Caco-2 (cell line): ENCODE measurements at regions not wholly inside any gene's neighbourhood (a gene's known extent, or its start where the extent isn't known, plus 50 kb on each side); places are given as distances from the start of the nearest gene placed in this dataset.

Source experiments
- BruUV-seq: library from RNA; stranded (reverse); fragments of 400-500 nt; replicated peaks from 2 replicates; lab custom pipeline; 2021; lab: Mats Ljungman, UMichigan
- CTCF ChIA-PET: fragments of 300-600 bp; sonication (Branson Sonifier 250); formaldehyde crosslinking; loops from one replicate; lab custom pipeline; 2022; ENCODE audit warnings: antibody characterized with exemption; lab: Charles Lee
- POLR2A ChIA-PET: fragments of 300-600 bp; sonication (Branson Sonifier 250); formaldehyde crosslinking; loops from one replicate; lab custom pipeline; 2022; ENCODE audit warnings: antibody characterized with exemption; lab: Charles Lee
- DNase-seq, 2 experiments: peaks; one replicate each; pipeline versions ENCODE4 v3.0.0 to v3.0.0-alpha.2; 2020 to 2022
- H3K27me3 ChIP-seq: replicated peaks from 2 replicates; pipeline ENCODE4 v1.6.0; 2011; ENCODE audit warnings: low read length; ENCODE audit not compliant: control insufficient read depth, insufficient read depth
- H3K36me3 ChIP-seq: 2 replicates; pipeline ENCODE4 v1.5.1; 2011; ENCODE audit warnings: low read length; ENCODE audit not compliant: control insufficient read depth, insufficient read depth
- H3K4me1 ChIP-seq: fragments of 250-450 bp; sonication (Bioruptor Pico); 2 replicates; pipeline ENCODE4 v1.5.1; 2020; ENCODE audit warnings: mild to moderate bottlenecking
- H3K4me3 ChIP-seq: 2 replicates; pipeline ENCODE4 v1.5.1; 2011; ENCODE audit warnings: low read depth, mild to moderate bottlenecking, control low read depth, low read length
- H3K9me3 ChIP-seq: fragments of 250-450 bp; sonication (Bioruptor Pico); 2 replicates; pipeline ENCODE4 v1.5.1; 2020; ENCODE audit warnings: mild to moderate bottlenecking, moderate library complexity
- H3K27ac Mint-ChIP-seq: one replicate; pipeline ENCODE4 v1.8.0; 2022; ENCODE audit warnings: mixed read lengths; ENCODE audit not compliant: unreplicated experiment
- H3K27me3 Mint-ChIP-seq: one replicate; pipeline ENCODE4 v1.8.0; 2022; ENCODE audit warnings: mixed read lengths; ENCODE audit not compliant: insufficient read depth, unreplicated experiment
- H3K36me3 Mint-ChIP-seq: one replicate; pipeline ENCODE4 v1.8.0; 2022; ENCODE audit warnings: mild to moderate bottlenecking, mixed read lengths; ENCODE audit not compliant: insufficient read depth, unreplicated experiment
- H3K4me1 Mint-ChIP-seq: one replicate; pipeline ENCODE4 v1.8.0; 2022; ENCODE audit warnings: low read depth, mixed read lengths; ENCODE audit not compliant: unreplicated experiment
- H3K4me3 Mint-ChIP-seq: one replicate; pipeline ENCODE4 v1.8.0; 2022; ENCODE audit warnings: mild to moderate bottlenecking, moderate library complexity, mixed read lengths; ENCODE audit not compliant: unreplicated experiment
- H3K9me3 Mint-ChIP-seq: one replicate; pipeline ENCODE4 v1.8.0; 2022; ENCODE audit warnings: mixed read lengths; ENCODE audit not compliant: unreplicated experiment
- intact Hi-C: fragments of 100-400 bp; cut with micrococcal nuclease; formaldehyde crosslinking; loops from one replicate; pipeline ENCODE4 v1.10.0; 2022; ENCODE audit not compliant: unreplicated experiment
- TF ChIP-seq, protein P1 (sequence below), 2 experiments: fragments of 200-600 bp in 1 of 2; IDR thresholded peaks; 1 replicate in 1 of 2; 2 replicates in 1 of 2; pipeline versions ENCODE4 v1.5.1 to v1.8.0; 2011 to 2022; ENCODE audit warnings: antibody characterized with exemption in 1 of 2, control low read depth in 1 of 2, inconsistent platforms in 1 of 2, low read depth in 1 of 2, low read length in 1 of 2, mild to moderate bottlenecking in 1 of 2, moderate library complexity in 1 of 2; ENCODE audit not compliant: insufficient read depth in 1 of 2, severe bottlenecking in 1 of 2, unreplicated experiment in 1 of 2

DNA sequence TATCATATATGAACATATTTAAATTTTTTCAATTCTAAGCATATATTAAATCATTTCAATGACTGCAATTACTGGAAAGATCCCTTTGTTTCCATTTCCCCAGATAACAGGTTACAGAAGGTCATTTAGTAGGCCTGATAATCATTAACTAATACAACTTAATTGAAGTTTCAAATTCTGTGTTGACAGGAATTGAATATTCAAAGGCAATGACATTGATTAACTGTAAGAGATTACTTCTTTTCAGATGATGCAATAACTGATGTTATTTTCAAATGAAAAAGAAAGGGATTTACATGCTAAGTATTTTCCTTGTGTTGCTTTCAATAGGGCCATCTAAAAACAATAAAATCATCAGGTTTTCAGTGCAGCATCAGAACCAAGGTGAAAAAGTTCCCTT lies 81.1 kb upstream of the ENPEP start:
- no peaks in the 10 kb centered on the region for H3K27me3 ChIP-seq
- TF ChIP-seq, protein P1, sequence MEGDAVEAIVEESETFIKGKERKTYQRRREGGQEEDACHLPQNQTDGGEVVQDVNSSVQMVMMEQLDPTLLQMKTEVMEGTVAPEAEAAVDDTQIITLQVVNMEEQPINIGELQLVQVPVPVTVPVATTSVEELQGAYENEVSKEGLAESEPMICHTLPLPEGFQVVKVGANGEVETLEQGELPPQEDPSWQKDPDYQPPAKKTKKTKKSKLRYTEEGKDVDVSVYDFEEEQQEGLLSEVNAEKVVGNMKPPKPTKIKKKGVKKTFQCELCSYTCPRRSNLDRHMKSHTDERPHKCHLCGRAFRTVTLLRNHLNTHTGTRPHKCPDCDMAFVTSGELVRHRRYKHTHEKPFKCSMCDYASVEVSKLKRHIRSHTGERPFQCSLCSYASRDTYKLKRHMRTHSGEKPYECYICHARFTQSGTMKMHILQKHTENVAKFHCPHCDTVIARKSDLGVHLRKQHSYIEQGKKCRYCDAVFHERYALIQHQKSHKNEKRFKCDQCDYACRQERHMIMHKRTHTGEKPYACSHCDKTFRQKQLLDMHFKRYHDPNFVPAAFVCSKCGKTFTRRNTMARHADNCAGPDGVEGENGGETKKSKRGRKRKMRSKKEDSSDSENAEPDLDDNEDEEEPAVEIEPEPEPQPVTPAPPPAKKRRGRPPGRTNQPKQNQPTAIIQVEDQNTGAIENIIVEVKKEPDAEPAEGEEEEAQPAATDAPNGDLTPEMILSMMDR (IDR thresholded peaks at IDR 0.05; ENCODE audit: insufficient read depth in 1 of 2, low read depth in 1 of 2, low read length in 1 of 2, severe bottlenecking in 1 of 2, unreplicated experiment in 1 of 2), result no peak
- ChIA-PET POLR2A (no interaction called here), CTCF (no interaction called here)
- Mint-ChIP-seq H3K4me1 (peaks cover 7% of the 10 kb centered on the region), H3K9me3 (no peaks in the 10 kb centered on the region), H3K27me3 (peaks cover 3% of the 10 kb centered on the region), H3K36me3 (no peaks in the 10 kb centered on the region), H3K27ac (no peak overlapping the region), H3K4me3 (no peak overlapping the region)
- no peak overlapping the region for H3K4me3 ChIP-seq
- H3K36me3 ChIP-seq, result no peaks in the 10 kb centered on the region
- no peaks in the 10 kb centered on the region for H3K4me1 ChIP-seq
- no peak for DNase-seq
- intact Hi-C loops, result no loop called here
- BruUV-seq, result no TSS peak
- no peaks in the 10 kb centered on the region for H3K9me3 ChIP-seq

DNA sequence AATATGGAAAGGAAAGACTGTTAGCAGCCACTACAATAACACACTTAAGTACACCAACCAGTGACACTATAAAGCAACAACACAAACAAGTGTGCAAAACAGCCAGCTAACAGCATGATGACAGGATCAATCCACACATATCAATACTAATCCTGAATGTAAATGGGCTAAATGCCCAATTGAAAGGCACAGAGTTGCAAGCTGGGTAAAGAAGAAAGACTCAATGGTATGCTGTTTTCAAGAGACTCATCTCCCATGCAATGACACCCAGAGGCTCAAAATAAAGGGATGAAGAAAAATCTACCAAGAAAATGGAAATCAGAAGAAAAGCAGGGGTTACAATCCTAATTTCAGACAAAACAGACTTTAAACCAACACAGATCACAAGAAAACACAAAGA lies 94.2 kb upstream of the ENPEP start:
- BruUV-seq, result no TSS peak
- ChIA-PET CTCF (no interaction called here), POLR2A (no interaction called here)
- no peak for DNase-seq
- no peaks in the 10 kb centered on the region for H3K36me3 Mint-ChIP-seq
- H3K4me1 Mint-ChIP-seq, result no peaks in the 10 kb centered on the region
- H3K4me3 Mint-ChIP-seq, result no peak overlapping the region
- H3K27me3 ChIP-seq, result no peaks in the 10 kb centered on the region
- intact Hi-C loops, result no loop called here
- peaks cover 12% of the 10 kb centered on the region for H3K27me3 Mint-ChIP-seq
- no peaks in the 10 kb centered on the region for H3K4me1 ChIP-seq
- TF ChIP-seq, protein P1 (IDR thresholded peaks at IDR 0.05; ENCODE audit: insufficient read depth in 1 of 2, low read depth in 1 of 2, low read length in 1 of 2, severe bottlenecking in 1 of 2, unreplicated experiment in 1 of 2), result no peak
- H3K9me3 Mint-ChIP-seq, result peaks cover 13% of the 10 kb centered on the region
- H3K27ac Mint-ChIP-seq, result no peak overlapping the region
- 0 out of 2 replicates have a peak, but pooled peaks cover 4% of the 10 kb centered on the region for H3K9me3 ChIP-seq
- no peak overlapping the region for H3K4me3 ChIP-seq
- H3K36me3 ChIP-seq, result no peaks in the 10 kb centered on the region

DNA sequence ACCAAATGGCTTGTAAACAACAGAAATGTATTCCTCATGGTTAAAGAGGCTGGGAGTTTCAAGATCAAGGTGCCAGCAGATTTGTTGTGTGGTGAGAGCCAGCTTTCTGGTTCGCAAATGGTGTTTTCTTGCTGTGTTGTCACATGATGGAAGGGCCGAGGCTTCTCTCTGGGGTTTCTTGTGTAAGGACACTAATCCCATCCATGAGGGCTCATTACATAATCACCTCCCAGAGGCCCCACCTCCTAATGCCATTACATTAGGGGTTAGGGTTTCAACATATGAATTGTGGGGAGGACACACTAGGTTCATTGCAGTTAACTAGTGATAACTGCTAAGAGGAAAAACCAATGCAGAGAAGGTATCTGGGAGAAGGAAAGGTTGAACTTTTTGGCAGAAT lies 103.5 kb upstream of the ENPEP start:
- CTCF ChIA-PET, result no interaction called here

More for the DNA sequence above, 103.5 kb upstream of the ENPEP start:
- no peaks in the 10 kb centered on the region for H3K36me3 Mint-ChIP-seq
- Histone ChIP-seq H3K36me3 (no peaks in the 10 kb centered on the region), H3K4me3 (no peak overlapping the region), H3K9me3 (no peaks in the 10 kb centered on the region; the same call in 1 of the 2 replicates), H3K27me3 (no peaks in the 10 kb centered on the region; the same call in 1 of the 2 replicates), H3K4me1 (no peaks in the 10 kb centered on the region)
- TF ChIP-seq, protein P1 (IDR thresholded peaks at IDR 0.05; ENCODE audit: insufficient read depth in 1 of 2, low read depth in 1 of 2, low read length in 1 of 2, severe bottlenecking in 1 of 2, unreplicated experiment in 1 of 2), result no peak
- no peak for DNase-seq
- intact Hi-C loops, result no loop called here
- no TSS peak for BruUV-seq
- POLR2A ChIA-PET, result no interaction called here
- H3K4me3 Mint-ChIP-seq, result no peak overlapping the region
- no peak overlapping the region for H3K27ac Mint-ChIP-seq
- H3K4me1 Mint-ChIP-seq, result no peaks in the 10 kb centered on the region
- peaks cover 13% of the 10 kb centered on the region for H3K27me3 Mint-ChIP-seq
- no peaks in the 10 kb centered on the region for H3K9me3 Mint-ChIP-seq
